OCI-LY7 (cell line): ENCODE measurements at regions not wholly inside any gene's neighbourhood (a gene's known extent, or its start where the extent isn't known, plus 50 kb on each side); places are given as distances from the start of the nearest gene placed in this dataset.

Experiments
- EZH2phosphoT487 ChIP-seq: fragments of 200-600 bp; sonication (generic); IDR thresholded peaks from 2 replicates; pipeline ENCODE4 v1.6.1; 2018; ENCODE audit warnings: low read depth, borderline replicate concordance, mild to moderate bottlenecking, mixed run types, antibody characterized with exemption, low read length, moderate library complexity, mixed read lengths
- TF ChIP-seq, protein P1 (sequence below): fragments of 200-600 bp; sonication (generic); conservative IDR thresholded peaks from 2 replicates; pipeline ENCODE4 v1.5.1; 2014; ENCODE audit warnings: mild to moderate bottlenecking, antibody characterized with exemption, low read length, moderate library complexity, mixed read lengths

DNA sequence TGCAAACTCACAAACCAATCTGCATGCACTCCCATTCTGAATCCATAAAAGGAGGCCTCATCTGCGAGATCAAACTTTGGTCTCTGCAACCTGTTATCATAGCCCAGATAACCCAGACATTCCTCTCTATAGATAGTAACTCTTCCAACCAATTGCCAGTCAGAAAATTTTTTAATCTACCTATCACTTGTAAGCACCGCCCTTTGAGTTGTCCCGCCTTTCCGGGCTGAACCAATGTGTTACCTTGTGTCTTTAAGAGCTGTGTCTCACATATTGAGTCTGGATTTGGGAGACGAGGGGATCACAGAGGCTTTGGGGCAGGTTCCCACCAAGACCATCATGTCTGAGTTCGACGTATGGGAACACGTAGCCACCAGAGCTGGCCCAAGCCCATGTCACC lies 91.1 kb upstream of the PPP1R26 start:
- TF ChIP-seq, protein P1, sequence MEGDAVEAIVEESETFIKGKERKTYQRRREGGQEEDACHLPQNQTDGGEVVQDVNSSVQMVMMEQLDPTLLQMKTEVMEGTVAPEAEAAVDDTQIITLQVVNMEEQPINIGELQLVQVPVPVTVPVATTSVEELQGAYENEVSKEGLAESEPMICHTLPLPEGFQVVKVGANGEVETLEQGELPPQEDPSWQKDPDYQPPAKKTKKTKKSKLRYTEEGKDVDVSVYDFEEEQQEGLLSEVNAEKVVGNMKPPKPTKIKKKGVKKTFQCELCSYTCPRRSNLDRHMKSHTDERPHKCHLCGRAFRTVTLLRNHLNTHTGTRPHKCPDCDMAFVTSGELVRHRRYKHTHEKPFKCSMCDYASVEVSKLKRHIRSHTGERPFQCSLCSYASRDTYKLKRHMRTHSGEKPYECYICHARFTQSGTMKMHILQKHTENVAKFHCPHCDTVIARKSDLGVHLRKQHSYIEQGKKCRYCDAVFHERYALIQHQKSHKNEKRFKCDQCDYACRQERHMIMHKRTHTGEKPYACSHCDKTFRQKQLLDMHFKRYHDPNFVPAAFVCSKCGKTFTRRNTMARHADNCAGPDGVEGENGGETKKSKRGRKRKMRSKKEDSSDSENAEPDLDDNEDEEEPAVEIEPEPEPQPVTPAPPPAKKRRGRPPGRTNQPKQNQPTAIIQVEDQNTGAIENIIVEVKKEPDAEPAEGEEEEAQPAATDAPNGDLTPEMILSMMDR, result no peak
- no peak for TF ChIP-seq EZH2phosphoT487
